ENCODE measurements at regions not wholly inside any gene's neighbourhood (a gene's known extent, or its start where the extent isn't known, plus 50 kb on each side); places are given as distances from the start of the nearest gene placed in this dataset.

DNA sequence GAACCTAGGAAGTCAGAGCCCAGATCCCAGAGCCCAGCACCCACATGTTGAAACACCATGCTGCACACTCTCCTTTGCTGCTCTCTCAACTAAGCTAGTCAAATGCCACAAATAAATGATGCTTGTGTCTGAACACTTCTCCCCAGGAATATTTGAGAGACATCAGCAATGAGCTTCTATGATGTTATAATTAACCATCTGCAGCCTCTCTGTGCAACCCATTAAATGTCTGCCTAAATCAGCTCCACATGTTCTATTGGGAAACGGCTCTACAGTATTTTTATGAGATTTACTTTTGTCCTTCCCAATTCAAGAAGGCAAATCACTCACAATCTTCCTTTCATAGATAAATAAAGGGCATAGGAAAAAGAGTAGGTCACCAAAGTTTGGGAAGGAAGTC is 266.8 kb upstream of the PARD3B start:
- H3K4me3 ChIP-seq (replicated peaks; ENCODE audit: low read depth, low read length), result no peak overlapping the region
- TF ChIP-seq CTCF (IDR thresholded peaks at IDR 0.05; ENCODE audit: low read depth, low read length, missing control alignments), result no peak
- no peak for DNase-seq (ENCODE audit: extremely low read depth, low read depth)

GRCh38 chr2:204279819-204280218 is 265.5 kb upstream of the PARD3B start:
- no peak overlapping the region for H3K4me3 ChIP-seq (replicated peaks; ENCODE audit: low read depth, low read length)
- no peak for DNase-seq (ENCODE audit: extremely low read depth, low read depth)
- no peak for TF ChIP-seq CTCF (IDR thresholded peaks at IDR 0.05; ENCODE audit: low read depth, low read length, missing control alignments)

DNA sequence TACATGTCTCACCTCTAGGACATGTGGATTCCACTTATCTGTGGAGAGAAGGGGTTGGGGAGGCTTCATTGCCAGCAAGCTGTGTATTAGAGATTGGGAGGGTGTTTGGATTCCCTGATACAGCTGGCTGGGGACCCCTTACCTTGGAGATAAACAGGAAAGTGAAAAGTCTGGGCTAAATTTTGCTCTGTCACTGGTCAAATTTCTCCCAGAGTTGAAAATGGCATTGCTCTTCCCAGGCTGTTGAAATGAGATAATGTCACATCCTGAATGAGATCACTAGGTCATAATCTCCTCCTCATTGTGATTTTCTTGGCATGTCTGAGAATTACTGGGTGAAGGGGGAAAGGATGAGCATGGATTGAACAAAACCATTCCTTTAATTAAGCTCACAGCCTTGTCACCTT is 265.0 kb upstream of the PARD3B start:
- no peak for DNase-seq (ENCODE audit: extremely low read depth, low read depth)
- TF ChIP-seq CTCF (IDR thresholded peaks at IDR 0.05; ENCODE audit: low read depth, low read length, missing control alignments), result no peak
- no peak overlapping the region for H3K4me3 ChIP-seq (replicated peaks; ENCODE audit: low read depth, low read length)

- no peak for DNase-seq (ENCODE audit: extremely low read depth, low read depth)
- H3K4me3 ChIP-seq (replicated peaks; ENCODE audit: low read depth, low read length), result no peak overlapping the region
- TF ChIP-seq CTCF (IDR thresholded peaks at IDR 0.05; ENCODE audit: low read depth, low read length, missing control alignments), result no peak
Observed at GRCh38 chr2:204282081-204282480, 263.2 kb upstream of the PARD3B start.

- TF ChIP-seq CTCF (IDR thresholded peaks at IDR 0.05; ENCODE audit: low read depth, low read length, missing control alignments), result no peak
- no peak for DNase-seq (ENCODE audit: extremely low read depth, low read depth)
- no peak overlapping the region for H3K4me3 ChIP-seq (replicated peaks; ENCODE audit: low read depth, low read length)
Observed at GRCh38 chr2:204282525-204282924, 262.8 kb upstream of the PARD3B start.

DNA sequence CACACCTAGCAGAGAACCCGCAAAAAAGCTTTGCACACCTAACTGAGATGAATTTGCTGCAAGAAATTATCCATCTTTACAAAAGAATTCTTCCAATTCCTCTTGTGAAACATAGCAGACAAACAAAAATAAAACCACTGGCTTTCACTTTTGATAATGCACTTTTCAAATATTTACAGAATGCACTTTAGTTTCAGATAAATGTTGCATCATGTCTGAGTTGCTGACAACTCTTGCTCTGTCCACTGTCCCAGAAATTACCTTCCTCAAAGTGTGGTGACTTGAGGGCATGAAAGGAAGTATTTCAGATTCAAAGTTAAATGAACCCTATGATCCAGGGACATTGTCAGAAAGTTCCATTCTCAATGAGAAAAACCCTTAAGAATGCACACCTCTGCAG is 256.2 kb upstream of the PARD3B start:
- DNase-seq (ENCODE audit: extremely low read depth, low read depth), result no peak
- no peak for TF ChIP-seq CTCF (IDR thresholded peaks at IDR 0.05; ENCODE audit: low read depth, low read length, missing control alignments)
- H3K4me3 ChIP-seq (replicated peaks; ENCODE audit: low read depth, low read length), result no peak overlapping the region

GRCh38 chr2:204292439-204292838 is 252.8 kb upstream of the PARD3B start:
- H3K4me3 ChIP-seq (replicated peaks; ENCODE audit: low read depth, low read length), result no peak overlapping the region
- no peak for DNase-seq (ENCODE audit: extremely low read depth, low read depth)
- no peak for TF ChIP-seq CTCF (IDR thresholded peaks at IDR 0.05; ENCODE audit: low read depth, low read length, missing control alignments)

Measured in HFF-Myc (cell line).